A204.1 (cell line): ENCODE measurements at regions not wholly inside any gene's neighbourhood (a gene's known extent, or its start where the extent isn't known, plus 50 kb on each side); places are given as distances from the start of the nearest gene placed in this dataset.

Experiments used
- FAIRE-seq: peaks from 2 replicates; lab custom pipeline; 2012; peaks lifted over from hg19 to GRCh38; lab: Jason Lieb, UNC

DNA sequence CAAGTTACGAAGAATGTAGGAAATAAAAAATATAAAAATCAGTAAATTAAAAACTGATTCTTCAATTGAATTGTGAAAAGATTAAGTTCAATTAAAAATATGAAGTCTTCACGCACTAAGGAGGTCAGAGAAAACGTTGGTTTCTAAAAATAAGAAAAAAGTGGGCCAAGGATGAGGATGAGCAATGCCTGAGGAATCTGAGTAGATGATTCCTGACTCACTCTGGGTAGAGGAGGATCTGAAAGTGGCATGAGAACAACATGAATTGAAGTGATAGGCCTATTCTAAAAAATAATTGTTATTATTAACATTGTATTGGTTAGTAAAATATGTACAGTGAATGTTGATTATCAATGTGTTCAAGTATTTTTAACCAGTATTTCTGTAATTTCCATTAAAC, 444.2 kb downstream of the GRIA2 start:
- FAIRE-seq = no peak

DNA sequence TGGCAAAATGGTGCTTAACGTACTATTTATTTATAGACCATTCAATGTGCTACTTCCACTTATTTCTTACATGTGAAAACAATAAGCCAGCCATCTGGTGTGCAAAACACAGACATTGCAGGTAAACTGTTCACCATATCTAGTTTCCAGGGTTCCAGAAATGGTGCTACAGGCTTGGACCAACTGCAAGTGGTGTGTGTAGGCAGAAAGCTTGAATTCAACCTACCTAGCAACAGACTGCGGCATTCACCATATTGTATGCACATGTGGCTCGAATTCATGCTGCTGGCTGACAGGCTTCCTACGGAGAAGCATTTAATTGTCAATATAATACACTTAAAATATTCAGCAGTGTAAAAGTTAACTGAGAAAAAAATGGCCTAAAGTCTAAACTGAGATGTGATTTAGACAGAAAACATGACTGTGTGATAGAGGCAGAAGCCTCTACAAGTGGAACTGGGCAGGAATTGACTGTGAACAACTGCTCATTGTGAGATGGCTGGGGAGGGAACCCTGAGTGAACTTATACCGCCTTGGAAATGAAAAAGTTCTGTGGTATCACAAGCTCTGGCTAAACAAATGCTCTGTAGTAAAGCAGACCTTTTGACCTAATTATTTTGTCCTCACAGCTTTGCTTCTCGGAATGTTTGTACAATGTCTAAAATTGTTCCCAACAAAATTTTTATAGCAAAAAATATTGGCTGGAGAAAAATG, 434.7 kb downstream of the GRIA2 start:
- FAIRE-seq = no peak

GRCh38 chr4:157643257-157643656, 422.7 kb downstream of the GRIA2 start:
- no peak for FAIRE-seq

DNA sequence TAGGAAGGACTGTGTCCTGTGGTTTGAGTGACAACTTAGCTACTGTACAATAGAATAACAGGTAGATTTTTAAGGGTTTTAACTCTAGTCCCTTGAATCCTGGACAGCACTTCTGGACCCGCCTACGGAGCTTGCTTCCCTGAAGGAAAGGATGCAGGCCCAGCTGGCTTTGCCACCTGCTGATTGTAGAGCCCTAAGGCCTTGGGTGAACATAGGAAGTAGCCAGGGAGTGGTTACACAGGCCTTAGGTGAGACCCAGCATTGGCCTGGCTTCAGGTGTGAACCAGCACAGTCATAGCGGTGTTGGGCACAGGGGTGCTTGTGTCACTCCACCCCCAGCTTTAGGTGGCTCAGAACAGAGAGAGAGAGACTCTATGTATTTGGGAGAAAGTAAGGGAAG, 413.5 kb downstream of the GRIA2 start:
- no peak for FAIRE-seq

DNA sequence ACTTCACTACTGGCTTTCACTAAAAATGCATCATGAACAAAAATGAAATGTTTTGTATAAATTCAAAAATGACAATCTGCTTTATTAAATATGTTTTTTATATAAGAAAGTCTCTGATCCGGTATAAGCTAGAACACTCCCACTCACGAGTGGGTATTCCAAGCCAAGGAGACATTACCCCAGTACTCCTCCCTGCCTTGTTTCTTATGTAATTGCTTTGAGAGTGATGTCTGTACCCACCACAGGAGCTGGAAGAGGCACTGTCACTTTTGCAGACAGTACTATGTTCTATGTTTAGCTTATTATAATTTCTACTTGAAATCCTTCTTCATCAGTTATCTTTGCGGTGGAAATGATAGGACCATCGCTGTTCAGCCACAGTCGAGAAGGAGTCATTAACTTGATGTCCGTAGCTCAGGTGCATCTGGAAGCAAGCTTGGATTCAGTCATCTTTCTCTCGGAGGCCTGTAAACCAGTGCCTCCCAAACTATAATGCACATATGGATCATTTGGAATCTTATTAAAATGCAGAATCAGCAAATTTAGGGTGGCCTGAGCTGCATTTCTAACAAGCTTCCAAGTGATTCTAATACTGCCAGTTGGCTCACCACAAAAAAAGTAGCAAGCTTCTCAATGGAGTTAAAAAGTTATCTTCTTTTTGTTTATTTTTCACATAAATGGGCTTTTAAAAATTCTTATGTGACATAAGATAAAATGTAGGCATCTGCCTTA, 396.4 kb downstream of the GRIA2 start:
- no peak for FAIRE-seq

- no peak for FAIRE-seq
These were observed 387.5 kb downstream of the GRIA2 start for GRCh38 chr4:157607996-157608395.

GRCh38 chr4:157600583-157600982, 380.1 kb downstream of the GRIA2 start:
- FAIRE-seq = no peak

DNA sequence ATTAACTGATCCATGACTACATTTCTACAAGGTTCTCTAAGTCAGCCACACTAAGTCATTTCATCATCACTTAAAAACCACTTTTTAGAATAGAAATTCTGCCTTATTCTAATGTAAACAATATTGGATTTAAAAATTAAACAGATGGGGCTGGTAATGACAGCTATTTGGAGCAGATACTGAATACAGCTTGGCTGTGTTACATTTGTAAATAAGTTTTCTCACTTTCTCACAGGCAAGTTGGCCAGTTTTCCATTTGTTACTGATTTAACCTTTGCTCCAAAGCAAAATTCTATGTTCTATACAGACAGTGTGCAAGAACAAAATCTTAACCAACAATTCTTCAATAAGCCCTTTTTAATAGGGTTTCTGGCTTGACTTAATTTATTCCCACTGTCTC, 370.7 kb downstream of the GRIA2 start:
- no peak for FAIRE-seq

DNA sequence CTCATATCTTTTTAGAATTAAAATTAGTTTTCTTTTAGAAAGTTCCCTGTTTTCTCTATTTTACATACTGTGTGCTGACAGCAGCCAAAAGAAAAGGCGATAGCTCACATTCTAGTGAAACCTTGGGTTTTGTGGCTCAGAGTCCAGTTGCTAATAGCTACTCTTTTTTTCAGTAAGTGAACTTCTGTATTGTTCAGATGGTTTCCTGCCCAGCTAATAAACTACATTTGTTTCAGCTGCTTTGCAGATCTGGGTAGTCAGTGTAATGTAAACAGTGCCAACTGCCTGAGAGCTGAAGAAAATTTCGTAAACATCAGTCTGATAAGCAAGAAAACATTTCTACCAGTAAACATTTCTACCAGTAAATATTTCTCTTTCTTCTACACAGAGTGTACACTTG, 370.2 kb downstream of the GRIA2 start:
- no peak for FAIRE-seq

- no peak for FAIRE-seq
These were observed 367.3 kb downstream of the GRIA2 start for GRCh38 chr4:157587681-157588423.

DNA sequence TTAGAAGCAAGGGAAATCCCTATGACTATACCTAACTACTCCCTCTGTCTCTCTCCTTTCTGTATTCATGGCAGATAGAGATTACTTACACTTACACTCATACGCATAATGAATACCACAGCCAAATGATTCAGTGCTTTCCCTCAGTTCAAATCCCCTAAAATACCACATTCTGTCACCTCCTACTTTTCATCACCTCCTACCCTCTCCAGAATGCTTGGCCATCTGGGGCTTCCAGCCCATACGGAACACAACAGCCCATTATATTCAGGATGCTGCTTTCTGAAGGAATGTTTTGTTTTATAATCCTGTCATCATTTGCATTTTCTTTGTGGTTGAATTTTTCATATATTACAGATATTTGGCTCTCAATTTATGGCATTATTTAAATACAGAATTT, 361.6 kb downstream of the GRIA2 start:
- no peak for FAIRE-seq

- FAIRE-seq = no peak
These were observed 356.2 kb downstream of the GRIA2 start for GRCh38 chr4:157576671-157577217.

GRCh38 chr4:157575339-157575738, 354.8 kb downstream of the GRIA2 start:
- FAIRE-seq = no peak

DNA sequence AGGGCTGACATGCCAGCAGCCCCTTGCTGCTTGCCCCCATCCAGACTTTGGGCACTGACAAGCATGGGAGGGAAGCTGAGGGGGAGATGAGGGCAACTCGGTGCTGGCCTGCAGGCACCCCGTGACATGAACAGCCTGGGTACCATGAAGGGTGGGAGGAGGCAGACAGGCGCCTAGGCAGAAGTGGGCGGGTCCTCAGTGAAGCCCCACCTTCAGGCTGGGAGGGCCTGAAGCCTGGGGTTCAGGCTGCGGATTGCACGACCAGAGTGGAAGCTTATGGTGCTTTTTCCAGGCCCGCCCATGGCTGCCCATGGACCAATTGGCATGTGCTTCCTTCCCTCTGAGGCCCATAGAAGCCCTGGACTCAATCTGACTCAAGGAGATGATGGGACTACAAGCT, 354.1 kb downstream of the GRIA2 start:
- no peak for FAIRE-seq

DNA sequence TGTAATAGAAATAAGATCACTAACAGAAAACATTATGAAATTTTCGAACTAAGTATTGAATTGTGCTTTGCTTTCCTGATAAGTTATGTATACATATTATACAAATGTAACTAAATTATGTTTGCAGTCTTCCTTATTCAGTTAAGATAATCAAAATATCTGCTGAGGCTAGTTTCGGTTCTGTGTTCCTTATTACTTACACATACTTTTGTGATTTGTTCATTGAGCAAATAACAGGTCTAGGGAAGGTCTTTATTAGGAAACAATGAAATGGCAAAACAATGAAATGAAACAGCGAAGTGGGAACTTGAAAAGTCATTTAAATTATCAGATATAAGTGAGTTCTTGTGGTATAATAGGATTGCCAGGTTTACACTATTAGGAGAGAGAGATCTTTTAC, 352.4 kb downstream of the GRIA2 start:
- no peak for FAIRE-seq

GRCh38 chr4:157572284-157572683, 351.8 kb downstream of the GRIA2 start:
- FAIRE-seq = no peak

DNA sequence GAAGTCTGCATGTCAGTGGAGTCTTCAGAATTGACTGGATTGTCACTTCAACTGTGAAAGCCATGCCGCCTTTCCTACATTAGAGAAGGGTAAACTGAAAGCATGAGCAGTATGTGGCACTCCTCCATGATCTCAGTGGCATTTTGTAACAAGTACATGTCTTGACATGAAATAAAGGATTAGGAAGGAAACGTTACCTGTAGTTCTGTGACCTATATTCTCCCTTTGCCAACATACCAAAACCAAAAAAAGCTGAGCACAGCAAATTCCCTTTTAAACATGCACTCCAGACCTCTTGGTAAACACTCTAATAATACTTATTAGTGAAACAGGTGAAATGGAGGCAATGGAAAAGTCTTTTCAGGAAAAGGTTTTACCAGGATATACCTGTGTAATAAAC, 344.2 kb downstream of the GRIA2 start:
- FAIRE-seq = no peak

DNA sequence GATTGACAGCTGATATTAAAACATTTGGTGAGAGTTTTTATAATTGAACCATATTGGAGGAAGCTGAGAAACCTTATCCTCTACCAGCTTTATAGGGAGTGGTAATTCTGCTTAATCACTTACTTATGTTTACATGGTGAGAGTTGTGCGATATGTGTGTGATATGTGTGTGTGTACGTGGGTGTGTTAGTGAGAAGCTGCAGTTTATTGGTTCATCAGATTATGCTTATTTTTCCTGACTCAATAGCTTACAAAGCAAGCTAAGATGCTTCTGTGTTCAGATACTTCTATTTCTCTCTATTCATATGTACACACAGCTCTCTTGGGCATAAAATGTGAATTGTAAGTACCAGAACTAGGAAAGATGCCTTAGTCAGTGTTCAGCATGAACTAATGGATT, 343.7 kb downstream of the GRIA2 start:
- FAIRE-seq = no peak

DNA sequence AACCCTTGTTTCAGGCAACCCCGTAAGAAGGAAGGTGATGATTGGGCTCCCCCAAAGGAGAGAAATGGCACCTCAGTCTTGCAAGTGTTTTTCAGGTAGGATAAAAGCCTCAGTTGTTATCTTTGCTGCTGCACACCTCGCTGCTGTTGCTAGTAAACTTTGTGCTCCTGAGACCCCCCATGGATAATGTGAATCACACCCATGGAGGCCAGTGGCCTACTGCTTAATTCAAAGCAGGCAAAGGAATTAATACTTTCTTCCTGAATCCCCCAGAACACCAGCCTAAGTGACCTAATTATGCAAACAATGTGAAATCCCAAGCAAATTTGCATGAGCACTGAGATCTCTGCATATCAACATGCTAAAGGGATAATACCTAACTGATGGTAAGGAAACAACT, 337.5 kb downstream of the GRIA2 start:
- FAIRE-seq = no peak

- FAIRE-seq = no peak
These were observed 329.5 kb downstream of the GRIA2 start for GRCh38 chr4:157550028-157550427.

DNA sequence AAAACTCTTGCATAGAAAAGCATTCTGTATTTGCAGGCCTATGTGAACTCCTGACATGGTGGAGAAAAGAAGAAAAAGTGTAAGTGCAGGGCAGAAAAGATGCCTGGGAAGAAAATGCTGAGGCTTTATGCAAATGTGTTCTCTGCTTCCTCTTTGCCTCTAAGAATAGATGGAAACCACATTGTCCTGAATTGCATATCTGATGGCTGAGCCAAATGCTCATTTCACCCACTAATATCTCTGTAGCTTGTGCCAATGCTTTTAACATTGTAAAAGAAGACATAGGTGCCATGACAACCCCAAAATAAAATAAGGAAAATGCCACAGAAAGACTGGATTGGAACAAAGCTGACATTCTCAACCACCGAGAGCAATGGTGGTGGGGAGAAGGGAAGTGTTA, 307.4 kb downstream of the GRIA2 start:
- FAIRE-seq = no peak

DNA sequence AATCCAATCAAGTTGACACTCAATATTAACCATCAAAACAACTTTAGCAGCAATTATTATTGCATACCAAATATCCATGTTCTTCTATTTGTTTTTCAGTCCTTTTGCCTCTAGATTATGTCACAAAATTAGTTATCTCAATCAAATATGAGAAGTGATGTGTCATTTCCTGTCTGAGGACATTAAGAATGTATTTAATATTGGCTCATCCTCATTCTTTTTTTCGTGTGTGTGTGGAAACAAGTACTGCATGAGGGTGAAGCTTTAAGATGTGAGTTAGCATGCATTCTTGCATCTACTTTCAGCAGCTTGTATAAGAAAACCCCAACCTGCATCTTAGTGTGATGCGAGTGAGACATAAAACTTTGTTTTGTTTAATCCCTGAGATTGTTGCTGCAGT, 301.4 kb downstream of the GRIA2 start:
- FAIRE-seq = no peak

DNA sequence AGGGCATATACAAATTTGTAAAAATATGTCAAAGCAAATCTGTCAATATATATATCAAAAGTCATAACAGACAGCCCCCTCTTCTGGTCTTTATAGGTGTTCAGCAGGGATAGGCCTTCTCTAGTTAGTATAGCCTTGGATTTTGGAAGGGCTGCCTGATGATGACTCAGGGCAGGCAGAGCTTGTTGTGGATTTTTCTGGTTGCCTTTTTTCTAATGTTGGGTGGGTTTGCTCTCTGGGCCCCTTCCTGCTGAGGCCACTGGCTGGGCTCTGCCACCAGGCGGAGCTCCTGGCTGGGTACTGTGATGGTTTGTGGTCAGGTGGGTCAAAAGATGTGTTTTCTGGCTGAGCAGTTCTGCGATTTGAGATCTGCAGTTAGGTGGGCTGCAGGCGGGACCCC, 294.2 kb downstream of the GRIA2 start:
- no peak for FAIRE-seq
